PC-9 (cell line): ENCODE measurements at regions not wholly inside any gene's neighbourhood (a gene's known extent, or its start where the extent isn't known, plus 50 kb on each side); places are given as distances from the start of the nearest gene placed in this dataset.

Experiments
- BruUV-seq: library from RNA; stranded (reverse); fragments of 400-500 nt; replicated peaks from 2 replicates; lab custom pipeline; 2021; lab: Mats Ljungman, UMichigan
- CTCF ChIA-PET: fragments of 300-600 bp; sonication (Branson Sonifier 250); formaldehyde crosslinking; loops from one replicate; lab custom pipeline; 2022; ENCODE audit warnings: antibody characterized with exemption; lab: Charles Lee
- POLR2A ChIA-PET: fragments of 300-600 bp; sonication (Branson Sonifier 250); formaldehyde crosslinking; loops from one replicate; lab custom pipeline; 2022; ENCODE audit warnings: antibody characterized with exemption; ENCODE audit not compliant: unreplicated experiment; lab: Charles Lee
- DNase-seq, 2 experiments: peaks; one replicate each; pipeline versions ENCODE4 v3.0.0 to v3.0.0-alpha.2; 2015 to 2022; ENCODE audit warnings: mixed read lengths in 1 of 2
- H2AFZ ChIP-seq: fragments of 200-600 bp; sonication (generic); 2 replicates; pipeline ENCODE4 v1.8.1; 2017; ENCODE audit warnings: antibody characterized with exemption
- H3F3A ChIP-seq: fragments of 200-600 bp; sonication (generic); 2 replicates; pipeline ENCODE4 v1.8.1; 2017; ENCODE audit warnings: antibody characterized with exemption, mild to moderate bottlenecking, low read depth; ENCODE audit not compliant: insufficient read depth
- H3K27ac ChIP-seq: fragments of 200-600 bp; sonication (generic); 2 replicates; pipeline ENCODE4 v1.6.1; 2016; ENCODE audit warnings: mixed run types
- H3K27me3 ChIP-seq: fragments of 200-600 bp; sonication (generic); 2 replicates; pipeline ENCODE4 v1.6.1; 2016; ENCODE audit warnings: low read depth, mixed run types; ENCODE audit not compliant: insufficient read depth
- H3K36me3 ChIP-seq: fragments of 200-600 bp; sonication (generic); 2 replicates; pipeline ENCODE4 v1.6.1; 2016; ENCODE audit warnings: low read depth, mixed run types
- H3K4me1 ChIP-seq: fragments of 200-600 bp; sonication (generic); replicated peaks from 2 replicates; pipeline ENCODE4 v1.6.1; 2016; ENCODE audit warnings: mixed run types; ENCODE audit not compliant: insufficient read depth
- H3K4me2 ChIP-seq: fragments of 200-600 bp; sonication (generic); 2 replicates; pipeline ENCODE4 v1.6.1; 2017; ENCODE audit warnings: mixed run types
- H3K4me3 ChIP-seq: fragments of 200-600 bp; sonication (generic); 2 replicates; pipeline ENCODE4 v1.6.1; 2016; ENCODE audit warnings: mixed run types
- H3K79me2 ChIP-seq: fragments of 200-600 bp; sonication (generic); 2 replicates; pipeline ENCODE4 v1.6.1; 2017; ENCODE audit warnings: low read depth, mixed run types
- H3K9me2 ChIP-seq: fragments of 200-600 bp; sonication (generic); 2 replicates; pipeline ENCODE4 v1.8.1; 2017; ENCODE audit warnings: mild to moderate bottlenecking; ENCODE audit not compliant: insufficient read depth
- H3K9me3 ChIP-seq: fragments of 200-600 bp; sonication (generic); 2 replicates; pipeline ENCODE4 v1.8.1; 2016; ENCODE audit warnings: low read depth; ENCODE audit not compliant: insufficient read depth
- H4K20me1 ChIP-seq: fragments of 200-600 bp; sonication (generic); 2 replicates; pipeline ENCODE4 v1.8.1; 2017; ENCODE audit not compliant: insufficient read depth
- CTCF ChIP-seq: fragments of 200-600 bp; sonication (generic); conservative IDR thresholded peaks from 2 replicates; pipeline ENCODE4 v1.6.1; 2017; ENCODE audit warnings: mixed run types, antibody characterized with exemption, mild to moderate bottlenecking, moderate library complexity
- EZH2 ChIP-seq: fragments of 200-600 bp; sonication (generic); IDR thresholded peaks from 2 replicates; pipeline ENCODE4 v1.8.0; 2017; ENCODE audit warnings: antibody characterized with exemption, low read depth
- intact Hi-C: fragments of 100-400 bp; cut with micrococcal nuclease; formaldehyde crosslinking; loops from one replicate; pipeline ENCODE4 v1.10.0; 2022; ENCODE audit not compliant: unreplicated experiment

GRCh38 chr2:84017010-84017409 lies 442.1 kb downstream of the SUCLG1 start:
- no peak overlapping the region for H3K27ac ChIP-seq
- H3K36me3 ChIP-seq: no peaks in the 10 kb centered on the region
- intact Hi-C loops: no loop called here
- H2AFZ ChIP-seq: no peak overlapping the region
- H3K4me2 ChIP-seq: no peak overlapping the region
- POLR2A ChIA-PET: no interaction called here
- no peaks in the 10 kb centered on the region for H3F3A ChIP-seq
- CTCF ChIA-PET: no interaction called here
- TF ChIP-seq EZH2: no peak
- no peak for TF ChIP-seq CTCF
- BruUV-seq: no TSS peak
- no peaks in the 10 kb centered on the region for H3K79me2 ChIP-seq
- H3K4me1 ChIP-seq: no peaks in the 10 kb centered on the region
- no peaks in the 10 kb centered on the region for H3K9me3 ChIP-seq
- DNase-seq: no peak
- H3K9me2 ChIP-seq: no peaks in the 10 kb centered on the region
- H3K4me3 ChIP-seq: no peak overlapping the region
- no peaks in the 10 kb centered on the region for H3K27me3 ChIP-seq
- H4K20me1 ChIP-seq: no peaks in the 10 kb centered on the region

- no peak for DNase-seq
- intact Hi-C loops: no loop called here
- Histone ChIP-seq H3K9me3 (no peaks in the 10 kb centered on the region), H3K27ac (no peak overlapping the region), H3K4me2 (no peak overlapping the region), H3K4me1 (no peaks in the 10 kb centered on the region), H3K79me2 (no peaks in the 10 kb centered on the region), H3K27me3 (no peaks in the 10 kb centered on the region), H2AFZ (no peak overlapping the region), H4K20me1 (no peaks in the 10 kb centered on the region), H3K36me3 (no peaks in the 10 kb centered on the region), H3K9me2 (no peaks in the 10 kb centered on the region), H3K4me3 (no peak overlapping the region), H3F3A (no peaks in the 10 kb centered on the region)
- POLR2A ChIA-PET: interaction anchor here (0.7 kb wide), 1 partner anchor 606 kb away, joined by 3 read pairs; no protein-coding TSS in a partner anchor
- TF ChIP-seq CTCF (no peak), EZH2 (no peak)
- BruUV-seq: no TSS peak
- CTCF ChIA-PET: no interaction called here
These were observed 442.9 kb downstream of the SUCLG1 start for GRCh38 chr2:84016183-84016582.

GRCh38 chr2:83997889-83998288 lies 461.2 kb downstream of the SUCLG1 start:
- Histone ChIP-seq H3K27ac (no peak overlapping the region), H3F3A (no peaks in the 10 kb centered on the region), H3K4me2 (no peak overlapping the region), H4K20me1 (0 out of 2 replicates have a peak, but pooled peaks cover 4% of the 10 kb centered on the region), H3K27me3 (no peaks in the 10 kb centered on the region), H3K9me3 (no peaks in the 10 kb centered on the region), H3K4me1 (no peaks in the 10 kb centered on the region), H3K4me3 (no peak overlapping the region), H2AFZ (no peak overlapping the region), H3K9me2 (no peaks in the 10 kb centered on the region; the same call in 1 of the 2 replicates), H3K36me3 (no peaks in the 10 kb centered on the region), H3K79me2 (no peaks in the 10 kb centered on the region)
- CTCF ChIA-PET: no interaction called here
- BruUV-seq: no TSS peak
- POLR2A ChIA-PET: no interaction called here
- no peak for TF ChIP-seq EZH2
- no peak for TF ChIP-seq CTCF
- no peak for DNase-seq
- intact Hi-C loops: no loop called here
